ENCODE measurements at regions not wholly inside any gene's neighbourhood (a gene's known extent, or its start where the extent isn't known, plus 50 kb on each side); places are given as distances from the start of the nearest gene placed in this dataset.
"Not testable (repeated sequence)": the region's sequence is repeated elsewhere in the genome, so short reads cannot be mapped to it uniquely, and the experiment has no call there.

GRCh38 chr1:78203410-78203982 is 157.7 kb downstream of the GIPC2 start:
- not testable (repeated sequence) for DNase-seq

DNA sequence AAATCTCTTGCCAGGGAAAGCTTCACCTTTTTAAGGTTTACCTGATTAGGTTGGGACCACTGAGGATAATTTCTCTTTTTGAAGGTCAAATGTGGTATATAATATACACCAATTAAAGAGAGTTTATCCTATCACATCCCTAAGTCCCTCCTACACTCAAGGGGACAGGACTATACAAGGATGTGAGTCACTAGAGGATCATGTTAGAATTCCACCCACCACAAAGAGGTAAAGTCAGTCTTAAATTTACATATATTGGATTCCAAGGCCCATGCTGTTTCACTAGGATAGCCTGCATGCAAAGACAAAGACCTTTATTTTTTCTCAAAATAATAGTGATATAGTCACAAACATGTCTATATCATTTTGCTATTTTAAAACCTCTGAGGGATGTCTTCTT is 164.4 kb downstream of the GIPC2 start:
- no peak for DNase-seq

DNA sequence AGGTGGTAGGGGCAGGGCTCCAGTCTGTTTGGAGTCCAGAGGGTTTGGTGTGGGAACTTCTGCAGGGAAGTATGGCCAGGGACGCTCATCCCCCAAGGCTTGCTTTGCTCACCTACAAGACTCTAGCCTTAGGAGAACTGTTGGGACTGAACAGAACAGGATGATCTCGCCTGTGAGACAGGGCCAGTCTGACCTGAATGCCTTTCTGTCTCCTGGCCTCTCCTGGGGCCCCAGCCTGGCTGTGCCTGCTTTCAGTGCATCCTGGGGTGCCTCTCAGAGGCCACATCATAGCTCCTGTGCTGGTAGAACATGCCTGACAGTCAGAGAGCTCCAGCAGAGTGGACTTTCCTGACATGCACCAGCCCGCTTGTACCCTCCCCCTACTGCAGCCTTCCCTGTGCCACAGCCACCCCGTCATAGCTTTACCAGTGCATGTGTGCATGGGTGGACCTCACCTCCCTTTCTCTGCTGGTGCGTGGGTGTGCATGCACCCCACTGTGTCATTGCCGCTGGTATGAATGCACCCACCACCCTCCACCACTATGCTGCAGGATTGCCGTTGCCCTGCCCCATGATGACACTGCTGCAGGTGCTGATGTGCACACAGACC is 165.8 kb downstream of the GIPC2 start:
- no peak for DNase-seq

- no peak for DNase-seq
These were observed 168.6 kb downstream of the GIPC2 start for GRCh38 chr1:78214334-78214733.

- no peak for DNase-seq
These were observed 176.6 kb downstream of the GIPC2 start for GRCh38 chr1:78222225-78222959.

DNA sequence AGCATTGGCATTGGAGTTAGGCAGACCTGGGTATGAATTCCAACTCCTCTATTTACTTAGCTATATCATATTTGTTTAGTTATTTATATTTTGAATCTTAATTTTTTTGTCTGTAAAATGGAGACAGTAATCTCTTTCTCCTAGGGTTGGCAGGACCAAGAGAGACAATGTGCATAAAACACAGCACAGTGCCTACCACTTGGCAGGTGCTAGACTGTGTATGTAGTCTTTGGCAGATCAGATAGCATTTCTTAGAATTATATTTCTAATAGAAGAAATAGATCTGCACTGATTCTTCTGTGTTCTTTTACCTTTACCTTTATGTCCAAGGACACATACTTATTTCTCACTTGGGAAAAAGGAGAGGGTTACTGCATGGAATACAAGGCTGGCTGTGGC is 177.2 kb downstream of the GIPC2 start:
- DNase-seq = no peak

GRCh38 chr1:78223417-78224215 is 177.8 kb downstream of the GIPC2 start:
- DNase-seq = no peak

- DNase-seq = no peak
These were observed 178.6 kb downstream of the GIPC2 start for GRCh38 chr1:78224246-78224785.

- DNase-seq = no peak
These were observed 179.2 kb downstream of the GIPC2 start for GRCh38 chr1:78224861-78225552.

DNA sequence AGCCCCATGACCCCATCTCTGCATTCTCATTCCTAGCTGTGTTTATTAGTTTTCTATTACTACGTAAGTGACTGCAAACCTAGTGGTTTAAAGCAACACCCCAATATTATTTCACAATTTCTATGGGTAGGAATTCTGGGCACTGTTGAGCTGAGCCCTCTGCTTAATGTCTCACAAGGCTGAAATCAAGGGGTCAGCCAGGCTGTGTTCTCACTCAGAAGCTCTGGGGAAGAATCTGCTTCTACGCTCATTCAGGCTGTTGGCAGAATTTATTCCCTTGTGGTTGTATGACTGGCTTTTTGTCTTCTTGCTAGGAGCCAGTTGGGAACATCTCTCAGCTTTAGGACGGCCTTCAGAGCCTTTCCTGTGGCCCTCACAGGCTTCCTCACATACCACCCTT is 181.0 kb downstream of the GIPC2 start:
- DNase-seq = no peak

DNA sequence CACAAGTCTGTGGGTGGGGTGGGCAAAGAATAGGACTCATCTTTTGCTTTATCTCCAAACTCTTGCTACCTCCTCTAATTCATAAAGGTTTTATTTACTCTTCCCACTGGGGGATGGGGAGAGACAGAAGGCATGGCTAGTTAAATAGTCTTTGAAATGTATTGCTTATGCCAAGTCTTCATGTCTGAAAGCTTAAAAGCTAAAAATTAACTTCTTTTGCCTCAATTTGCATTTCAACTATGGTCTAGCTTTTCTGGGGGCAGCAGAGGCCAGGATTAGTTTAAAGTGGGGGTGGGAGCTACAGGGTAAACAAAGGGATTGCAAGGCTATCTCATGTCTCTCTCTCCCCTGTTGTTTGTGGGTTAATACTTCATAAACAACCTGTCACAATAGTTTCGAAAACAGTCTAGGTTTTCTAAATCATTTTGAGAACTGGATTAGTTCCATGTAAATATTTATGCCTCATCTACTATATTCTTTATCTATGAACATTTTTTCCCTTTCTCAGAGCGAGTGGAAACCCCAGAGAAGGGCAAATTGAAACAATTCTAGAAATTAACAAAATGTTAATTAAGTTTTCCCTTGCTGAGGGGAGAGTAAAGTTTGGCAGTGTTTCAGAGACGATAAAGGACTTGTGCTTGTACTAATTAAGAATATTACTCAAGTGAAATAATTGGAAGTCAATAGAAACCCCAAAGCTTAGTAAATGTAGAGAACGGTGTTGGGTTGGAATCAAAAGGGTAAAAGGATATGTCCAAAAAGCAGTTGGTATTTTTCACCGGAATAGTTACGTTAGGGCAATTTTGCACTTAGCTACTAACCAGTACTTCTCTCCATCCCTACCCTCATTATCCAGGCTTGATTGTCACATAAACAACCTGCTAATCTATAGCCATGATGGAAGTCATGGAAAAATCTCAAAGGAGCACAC is 182.2 kb downstream of the GIPC2 start:
- DNase-seq = no peak

- DNase-seq = no peak
These were observed 183.6 kb downstream of the GIPC2 start for GRCh38 chr1:78229344-78229743.

DNA sequence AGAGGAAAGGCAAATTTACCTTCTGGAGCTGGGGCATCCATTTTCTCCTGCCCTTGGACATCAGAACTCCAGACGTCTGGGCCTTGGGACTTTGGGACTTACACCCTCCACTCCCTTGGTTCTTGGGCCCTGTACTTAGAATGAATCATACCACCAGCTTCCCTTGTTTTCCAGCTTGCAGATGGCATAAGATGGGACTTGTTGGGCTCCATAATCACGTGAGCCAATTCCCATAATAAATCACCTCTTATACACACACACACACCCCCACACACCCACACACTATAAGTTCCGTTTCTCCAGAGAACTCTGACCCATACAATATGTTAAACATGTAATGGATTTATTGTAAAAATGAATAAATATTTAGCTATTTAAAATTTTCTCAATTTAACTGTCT is 185.7 kb downstream of the GIPC2 start:
- DNase-seq = no peak

- DNase-seq = no peak
These were observed 186.1 kb downstream of the GIPC2 start for GRCh38 chr1:78231894-78232293.

DNA sequence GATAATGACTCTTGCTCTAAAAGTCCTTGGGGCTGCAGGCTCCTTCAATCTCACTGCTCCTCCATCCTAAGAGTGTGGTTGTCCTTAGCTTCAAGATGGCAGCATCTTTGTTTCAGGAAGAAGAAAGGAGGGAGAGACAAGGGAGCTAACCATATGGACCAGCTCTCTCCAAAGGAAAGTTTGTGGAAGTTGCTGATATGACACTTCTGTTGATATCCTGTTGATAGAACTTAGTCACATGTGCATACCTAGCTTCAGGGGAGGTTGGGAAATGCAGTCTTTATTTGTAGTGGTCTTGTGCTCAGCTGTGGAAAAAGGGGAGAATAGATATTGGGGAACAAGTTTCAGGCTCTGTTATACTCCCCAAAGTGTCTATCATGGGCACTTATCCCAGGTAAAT is 186.9 kb downstream of the GIPC2 start:
- DNase-seq = no peak

- no peak for DNase-seq
These were observed 188.7 kb downstream of the GIPC2 start for GRCh38 chr1:78234496-78234895.

DNA sequence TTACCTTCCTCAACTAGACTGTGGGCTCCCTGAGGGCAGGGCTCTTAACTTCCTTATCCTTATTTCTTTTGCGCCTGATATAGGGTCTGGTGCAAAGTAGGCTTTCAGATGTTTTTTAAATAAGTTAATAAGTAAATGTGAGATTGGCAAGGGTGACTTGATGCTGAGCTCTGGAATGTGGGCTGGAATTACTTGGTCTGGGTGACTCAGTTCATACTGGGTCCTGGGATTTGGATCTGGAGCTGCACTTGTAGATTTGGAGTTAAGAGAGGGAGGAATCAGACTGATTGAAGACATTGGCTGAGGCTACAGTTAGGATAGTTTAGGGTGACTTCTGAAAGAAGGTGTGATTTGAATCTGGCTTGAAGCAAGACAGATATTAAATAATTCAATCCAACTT is 190.9 kb downstream of the GIPC2 start:
- no peak for DNase-seq

DNA sequence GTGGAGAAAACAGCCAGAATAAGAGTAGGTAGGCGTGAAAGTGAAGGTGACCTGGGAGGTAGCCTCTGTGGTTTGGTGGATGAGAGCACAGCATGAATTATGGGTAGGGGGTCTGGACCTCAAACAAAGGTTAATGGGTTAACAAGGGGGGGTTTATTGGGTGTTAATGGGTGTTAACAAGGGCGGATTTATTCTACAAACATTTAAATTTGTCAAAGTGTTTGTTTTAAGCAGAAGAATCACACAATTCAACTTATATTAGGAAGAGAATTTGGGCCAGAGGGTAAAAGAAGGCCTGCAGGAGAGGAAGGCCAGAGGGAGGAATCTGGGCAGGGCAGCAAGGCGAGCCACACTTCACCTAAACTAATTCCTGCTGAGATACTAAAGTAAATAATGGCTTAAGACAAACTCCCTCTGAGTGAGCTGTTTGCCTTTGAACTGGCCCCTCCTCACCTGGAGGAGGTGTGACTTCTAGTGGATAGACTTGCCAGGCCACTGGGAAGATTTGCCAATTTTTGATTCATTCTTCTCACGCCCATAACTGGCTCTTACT is 191.7 kb downstream of the GIPC2 start:
- DNase-seq = no peak

- no peak for DNase-seq
These were observed 194.4 kb downstream of the GIPC2 start for GRCh38 chr1:78240191-78240590.

- peak; percentile 54 for DNase-seq
These were observed 195.0 kb downstream of the GIPC2 start for GRCh38 chr1:78240755-78241154.

- DNase-seq = no peak
These were observed 201.3 kb downstream of the GIPC2 start for GRCh38 chr1:78247079-78247478.
